OCI-LY7 (cell line): ENCODE measurements at regions not wholly inside any gene's neighbourhood (a gene's known extent, or its start where the extent isn't known, plus 50 kb on each side); places are given as distances from the start of the nearest gene placed in this dataset.
A peak's percentile ranks its signal among the peaks of the same experiment; 100 is the strongest.

Experiments
- BruUV-seq: library from RNA; stranded (reverse); fragments of 400-500 nt; replicated peaks from 2 replicates; lab custom pipeline; 2021; lab: Mats Ljungman, UMichigan
- CTCF ChIA-PET: fragments of 300-600 bp; sonication (Branson Sonifier 250); formaldehyde crosslinking; loops from one replicate; lab custom pipeline; 2022; ENCODE audit warnings: antibody characterized with exemption; ENCODE audit not compliant: unreplicated experiment; lab: Charles Lee
- POLR2A ChIA-PET: fragments of 300-600 bp; sonication (Branson Sonifier 250); formaldehyde crosslinking; loops from one replicate; lab custom pipeline; 2022; ENCODE audit warnings: antibody characterized with exemption; lab: Charles Lee
- DNase-seq: peaks from one replicate; pipeline ENCODE4 v3.0.0-alpha.2; 2015; ENCODE audit warnings: low spot score
- H2AFZ ChIP-seq: fragments of 200-600 bp; sonication (generic), shearing (Covaris generic); 2 replicates; pipeline ENCODE4 v1.6.1; 2014; ENCODE audit warnings: mild to moderate bottlenecking, antibody characterized with exemption, low read length, moderate library complexity
- H3K27ac ChIP-seq: fragments of 200-600 bp; sonication (generic); 2 replicates; pipeline ENCODE4 v1.5.1; 2014; ENCODE audit warnings: mixed run types, low read depth, mild to moderate bottlenecking, moderate library complexity, low read length, inconsistent platforms; ENCODE audit not compliant: poor library complexity, severe bottlenecking
- H3K36me3 ChIP-seq: fragments of 200-600 bp; sonication (generic); 2 replicates; pipeline ENCODE4 v1.6.1; 2014; ENCODE audit warnings: mild to moderate bottlenecking, antibody characterized with exemption, low read length, moderate library complexity, mixed read lengths; ENCODE audit not compliant: insufficient read depth
- H3K4me1 ChIP-seq: fragments of 200-600 bp; sonication (generic); 2 replicates; pipeline ENCODE4 v1.5.1; 2014; ENCODE audit warnings: mild to moderate bottlenecking, low read length; ENCODE audit not compliant: insufficient read depth, poor library complexity, severe bottlenecking
- H3K4me2 ChIP-seq: fragments of 200-600 bp; sonication (generic); 2 replicates; pipeline ENCODE4 v1.6.1; 2014; ENCODE audit warnings: mild to moderate bottlenecking, low read length
- H3K4me3 ChIP-seq: fragments of 200-600 bp; sonication (generic); 2 replicates; pipeline ENCODE4 v1.5.1; 2014; ENCODE audit warnings: mild to moderate bottlenecking, low read depth, low read length; ENCODE audit not compliant: poor library complexity, severe bottlenecking
- H3K79me2 ChIP-seq: fragments of 200-600 bp; sonication (generic); 2 replicates; pipeline ENCODE4 v1.6.1; 2016; ENCODE audit warnings: low read depth, mild to moderate bottlenecking, low read length, moderate library complexity, mixed read lengths; ENCODE audit not compliant: insufficient read depth
- H3K9me2 ChIP-seq: fragments of 200-600 bp; sonication (generic); 2 replicates; pipeline ENCODE4 v1.6.1; 2016; ENCODE audit warnings: mild to moderate bottlenecking, low read length, mixed read lengths; ENCODE audit not compliant: insufficient read depth
- H3K9me3 ChIP-seq: fragments of 200-600 bp; sonication (generic); 2 replicates; pipeline ENCODE4 v1.6.1; 2014; ENCODE audit warnings: mild to moderate bottlenecking, mixed run types, low read length, mixed read lengths
- H4K20me1 ChIP-seq: fragments of 200-600 bp; sonication (generic); 2 replicates; pipeline ENCODE4 v1.6.1; 2014; ENCODE audit warnings: mild to moderate bottlenecking, antibody characterized with exemption, low read length, moderate library complexity, mixed read lengths; ENCODE audit not compliant: insufficient read depth
- EZH2phosphoT487 ChIP-seq: fragments of 200-600 bp; sonication (generic); IDR thresholded peaks from 2 replicates; pipeline ENCODE4 v1.6.1; 2018; ENCODE audit warnings: low read depth, borderline replicate concordance, mild to moderate bottlenecking, mixed run types, antibody characterized with exemption, low read length, moderate library complexity, mixed read lengths
- intact Hi-C: fragments of 100-400 bp; cut with micrococcal nuclease; formaldehyde crosslinking; loops from one replicate; pipeline ENCODE4 v1.10.0; 2022; ENCODE audit not compliant: unreplicated experiment
- TF ChIP-seq, protein P1 (sequence below): fragments of 200-600 bp; sonication (generic); conservative IDR thresholded peaks from 2 replicates; pipeline ENCODE4 v1.5.1; 2014; ENCODE audit warnings: mild to moderate bottlenecking, antibody characterized with exemption, low read length, moderate library complexity, mixed read lengths

DNA sequence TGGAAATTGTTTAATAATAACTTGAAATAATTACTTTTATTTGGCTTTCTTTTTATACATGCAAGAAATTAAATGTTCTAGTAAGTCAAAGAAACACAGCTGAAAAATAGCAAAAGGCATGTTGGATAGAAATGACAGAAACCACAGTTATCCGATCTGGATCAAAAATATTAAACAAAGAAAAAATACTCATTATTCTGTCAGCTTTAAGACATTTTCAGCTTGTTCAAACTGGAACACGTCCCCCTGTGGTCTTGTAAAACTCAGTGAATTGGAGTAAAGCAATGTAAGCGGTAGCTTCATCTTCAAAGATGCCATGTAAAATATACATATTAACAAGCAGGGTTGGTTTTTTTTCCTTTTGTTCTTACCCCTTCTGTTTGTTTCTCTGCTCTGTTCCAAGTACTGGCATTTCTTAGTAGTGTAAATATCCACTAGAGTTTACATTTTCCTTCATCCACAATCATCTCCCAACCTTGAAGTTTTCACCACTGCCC, 223.4 kb downstream of the IGSF11 start:
- Histone ChIP-seq H3K9me3 (no peaks in the 10 kb centered on the region), H3K4me3 (no peak overlapping the region), H3K27ac (no peak overlapping the region), H3K9me2 (no peaks in the 10 kb centered on the region), H3K4me1 (no peaks in the 10 kb centered on the region), H3K36me3 (no peaks in the 10 kb centered on the region), H4K20me1 (no peaks in the 10 kb centered on the region), H2AFZ (no peak overlapping the region), H3K79me2 (no peaks in the 10 kb centered on the region), H3K4me2 (no peak overlapping the region)
- CTCF ChIA-PET = no interaction called here
- no TSS peak for BruUV-seq
- TF ChIP-seq, protein P1, sequence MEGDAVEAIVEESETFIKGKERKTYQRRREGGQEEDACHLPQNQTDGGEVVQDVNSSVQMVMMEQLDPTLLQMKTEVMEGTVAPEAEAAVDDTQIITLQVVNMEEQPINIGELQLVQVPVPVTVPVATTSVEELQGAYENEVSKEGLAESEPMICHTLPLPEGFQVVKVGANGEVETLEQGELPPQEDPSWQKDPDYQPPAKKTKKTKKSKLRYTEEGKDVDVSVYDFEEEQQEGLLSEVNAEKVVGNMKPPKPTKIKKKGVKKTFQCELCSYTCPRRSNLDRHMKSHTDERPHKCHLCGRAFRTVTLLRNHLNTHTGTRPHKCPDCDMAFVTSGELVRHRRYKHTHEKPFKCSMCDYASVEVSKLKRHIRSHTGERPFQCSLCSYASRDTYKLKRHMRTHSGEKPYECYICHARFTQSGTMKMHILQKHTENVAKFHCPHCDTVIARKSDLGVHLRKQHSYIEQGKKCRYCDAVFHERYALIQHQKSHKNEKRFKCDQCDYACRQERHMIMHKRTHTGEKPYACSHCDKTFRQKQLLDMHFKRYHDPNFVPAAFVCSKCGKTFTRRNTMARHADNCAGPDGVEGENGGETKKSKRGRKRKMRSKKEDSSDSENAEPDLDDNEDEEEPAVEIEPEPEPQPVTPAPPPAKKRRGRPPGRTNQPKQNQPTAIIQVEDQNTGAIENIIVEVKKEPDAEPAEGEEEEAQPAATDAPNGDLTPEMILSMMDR = no peak
- no peak for TF ChIP-seq EZH2phosphoT487
- intact Hi-C loops = no loop called here
- DNase-seq = no peak
- POLR2A ChIA-PET = no interaction called here

DNA sequence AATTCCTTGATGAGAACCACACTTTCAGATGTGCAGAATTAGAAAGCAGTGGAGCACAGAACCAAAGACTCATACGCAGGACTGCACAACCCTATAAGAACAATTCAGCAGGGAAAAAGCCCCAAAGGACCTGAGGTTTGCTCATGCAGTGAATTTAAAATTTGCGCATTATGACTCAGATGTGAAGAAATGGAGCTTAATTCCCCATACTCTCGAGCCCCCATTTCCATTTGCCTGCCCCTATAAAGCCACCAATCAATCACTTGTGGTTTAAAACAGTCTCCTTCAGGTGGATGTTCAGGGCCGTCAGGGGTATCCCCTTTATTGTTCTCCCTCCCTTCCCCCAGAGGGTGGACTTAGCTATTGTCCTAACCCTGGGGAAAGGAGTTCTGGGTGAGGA, 221.2 kb downstream of the IGSF11 start:
- Histone ChIP-seq H3K9me2 (no peaks in the 10 kb centered on the region), H2AFZ (no peak overlapping the region), H3K4me3 (no peak overlapping the region), H3K4me1 (no peaks in the 10 kb centered on the region), H3K27ac (no peak overlapping the region), H3K36me3 (no peaks in the 10 kb centered on the region), H3K79me2 (no peaks in the 10 kb centered on the region), H3K4me2 (no peak overlapping the region), H3K9me3 (no peaks in the 10 kb centered on the region), H4K20me1 (no peaks in the 10 kb centered on the region)
- POLR2A ChIA-PET = interaction anchor here (0.6 kb wide), 1 partner anchor 467 kb away, joined by 3 read pairs; no protein-coding TSS in a partner anchor
- CTCF ChIA-PET = no interaction called here
- no peak for TF ChIP-seq EZH2phosphoT487
- TF ChIP-seq, protein P1 = no peak
- no peak for DNase-seq
- no TSS peak for BruUV-seq
- intact Hi-C loops = no loop called here

DNA sequence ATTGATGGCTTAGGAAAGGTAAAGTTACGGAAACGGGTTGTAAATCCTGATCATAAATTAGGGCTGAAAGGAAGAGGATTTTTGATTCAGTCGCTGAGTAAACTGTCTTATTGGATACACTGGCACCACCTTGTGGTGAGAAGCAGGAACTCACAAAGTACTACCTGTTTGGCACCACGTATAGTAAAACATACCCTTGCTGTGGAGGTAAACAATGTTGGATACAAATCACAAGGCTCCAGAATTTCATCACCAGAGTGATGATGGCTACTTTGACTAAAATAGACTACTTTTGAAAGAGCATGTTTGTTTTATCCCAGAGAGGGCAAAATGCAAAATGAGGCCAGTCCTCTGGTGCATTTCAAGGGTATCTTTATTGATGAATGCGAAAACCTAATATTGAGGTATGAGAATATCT, 216.9 kb downstream of the IGSF11 start:
- Histone ChIP-seq H3K4me1 (no peaks in the 10 kb centered on the region), H3K4me3 (no peak overlapping the region), H3K79me2 (no peaks in the 10 kb centered on the region), H2AFZ (no peak overlapping the region), H3K4me2 (no peak overlapping the region), H3K27ac (no peak overlapping the region), H3K9me2 (no peaks in the 10 kb centered on the region), H4K20me1 (no peaks in the 10 kb centered on the region), H3K9me3 (no peaks in the 10 kb centered on the region), H3K36me3 (no peaks in the 10 kb centered on the region)
- no peak for TF ChIP-seq EZH2phosphoT487
- TF ChIP-seq, protein P1 = peak; percentile 94
- ChIA-PET CTCF (no interaction called here), POLR2A (no interaction called here)
- no TSS peak for BruUV-seq
- intact Hi-C loops = no loop called here
- DNase-seq = peak; percentile 67
